Activated CD4-positive, alpha-beta T cell treated with anti-CD3 and anti-CD28 coated beads, Interleukin-2, Interleukin-4, amounts not matched to agents 100 ng/mL and 50 ng/mL, durations not matched to agents 16 hours and 8 hours (primary cell): ENCODE measurements at regions not wholly inside any gene's neighbourhood (a gene's known extent, or its start where the extent isn't known, plus 50 kb on each side); places are given as distances from the start of the nearest gene placed in this dataset.

Experiments used
- DNase-seq: peaks from one replicate; pipeline ENCODE4 v3.0.0-alpha.2; 2020; ENCODE audit warnings: low spot score

GRCh38 chr10:3691482-3691881 is 93.5 kb downstream of the KLF6 start:
- DNase-seq, result no peak

DNA sequence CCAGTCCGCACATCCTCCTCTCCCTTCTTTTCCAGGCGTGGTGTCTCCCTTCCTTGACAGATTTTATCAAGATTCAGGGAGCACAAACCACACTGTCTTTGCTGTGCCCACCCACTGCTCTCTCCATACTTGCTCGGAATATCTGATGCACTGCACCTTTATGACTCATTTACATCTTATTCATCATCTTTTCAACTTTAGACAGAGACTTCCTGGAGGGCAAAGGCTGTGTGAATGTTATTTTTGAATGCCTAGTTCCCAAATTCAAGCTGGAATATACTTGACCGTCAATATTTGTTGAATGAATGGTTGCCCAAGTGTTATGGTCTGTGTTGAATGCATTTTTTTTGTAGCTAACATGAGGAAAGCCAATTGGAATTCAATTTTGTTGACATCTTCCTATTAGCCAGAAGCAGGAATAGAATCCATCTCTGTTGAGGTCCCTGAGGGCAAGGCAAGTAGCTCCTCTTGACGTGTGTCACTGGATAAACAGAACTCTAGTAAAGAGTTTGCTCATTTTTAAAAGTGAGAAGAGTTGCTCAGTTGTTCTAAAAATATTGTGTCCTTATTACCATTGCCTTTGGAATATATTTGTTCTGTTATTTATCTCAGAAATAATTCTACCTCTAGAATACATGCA is 95.0 kb downstream of the KLF6 start:
- DNase-seq, result no peak

DNA sequence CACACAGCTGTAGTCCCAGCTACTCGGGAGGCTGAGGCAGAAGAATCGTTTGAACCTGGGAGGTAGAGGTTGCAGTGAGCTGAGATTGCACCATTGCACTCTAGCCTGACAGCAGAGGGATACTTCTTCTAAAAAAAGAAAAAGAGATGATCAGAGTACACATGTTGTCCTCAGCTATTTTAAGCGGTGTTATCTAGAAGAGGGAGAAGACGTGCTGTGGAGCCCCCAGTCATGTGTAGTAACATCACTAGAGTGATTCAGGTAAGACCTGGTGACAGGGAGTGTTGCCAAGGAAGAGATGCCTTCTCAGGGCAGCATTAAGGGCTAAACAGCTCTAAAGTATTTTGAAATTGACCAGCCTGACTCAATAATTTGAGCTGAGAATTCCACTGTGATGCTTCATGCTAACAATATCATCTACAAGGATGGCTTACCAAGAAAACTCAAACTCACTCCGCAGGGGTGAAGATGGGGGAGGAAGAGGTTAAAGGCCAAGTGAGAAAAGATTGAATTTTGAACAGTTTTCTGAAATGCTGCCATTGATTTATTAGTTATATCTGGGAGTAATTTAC is 97.4 kb downstream of the KLF6 start:
- no peak for DNase-seq

DNA sequence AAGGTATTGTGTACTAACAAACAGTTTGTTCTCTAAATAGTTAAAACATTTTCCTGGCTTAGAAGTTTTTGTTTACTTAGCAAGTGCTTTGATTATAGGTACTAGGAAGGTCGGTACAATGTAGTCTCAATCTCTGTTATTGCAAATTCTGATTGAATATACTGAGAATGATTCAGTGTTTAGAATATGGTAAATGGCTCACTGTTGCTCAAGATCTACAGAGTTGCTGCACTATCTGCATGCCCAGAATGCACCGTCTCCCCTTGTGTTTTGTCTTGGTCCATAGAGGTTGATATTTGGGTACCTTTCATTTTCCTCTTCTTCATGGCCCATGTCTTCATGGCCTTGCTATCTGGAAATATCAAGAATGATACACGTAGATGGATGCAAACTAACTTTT is 99.6 kb downstream of the KLF6 start:
- DNase-seq, result no peak

- peak; percentile 17 for DNase-seq
Observed at GRCh38 chr10:3684891-3685290, 100.1 kb downstream of the KLF6 start.

DNA sequence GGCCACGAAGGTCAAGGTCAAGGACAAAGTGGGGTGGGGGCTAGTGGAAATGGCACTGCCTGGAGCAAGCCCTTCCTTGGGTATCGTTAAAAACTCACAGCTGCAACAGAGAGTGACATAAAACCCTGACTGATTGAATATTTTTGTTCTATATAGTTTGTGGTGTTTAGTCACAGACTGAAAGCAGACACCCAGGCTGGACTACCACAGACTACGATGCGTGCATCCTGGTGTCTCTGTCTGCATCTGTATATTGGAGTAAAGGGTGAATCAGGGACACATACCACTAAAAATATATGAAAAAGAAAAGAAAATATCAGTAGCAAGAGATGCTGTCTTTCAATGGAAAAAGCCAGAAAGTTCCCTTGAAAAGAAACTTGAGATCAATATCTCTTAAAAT is 101.4 kb downstream of the KLF6 start:
- no peak for DNase-seq

DNA sequence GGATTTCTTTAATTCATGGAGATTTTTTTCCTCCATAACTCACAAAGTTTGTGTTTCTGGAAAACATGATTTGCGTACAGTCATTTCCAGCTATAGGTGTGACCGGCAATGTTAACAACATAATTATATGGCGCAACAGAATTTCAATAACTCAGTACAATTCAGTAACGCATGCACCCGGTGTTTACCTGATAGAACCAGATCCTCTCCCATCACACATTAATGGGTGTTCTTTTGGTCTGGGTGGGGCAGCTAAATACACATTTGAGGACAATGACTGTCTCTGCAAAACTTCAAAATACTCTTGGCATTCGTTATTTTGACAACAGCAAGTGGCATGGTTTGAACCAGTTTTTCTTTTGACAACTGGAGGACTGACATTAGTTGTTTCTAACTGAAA is 102.3 kb downstream of the KLF6 start:
- DNase-seq, result no peak

DNA sequence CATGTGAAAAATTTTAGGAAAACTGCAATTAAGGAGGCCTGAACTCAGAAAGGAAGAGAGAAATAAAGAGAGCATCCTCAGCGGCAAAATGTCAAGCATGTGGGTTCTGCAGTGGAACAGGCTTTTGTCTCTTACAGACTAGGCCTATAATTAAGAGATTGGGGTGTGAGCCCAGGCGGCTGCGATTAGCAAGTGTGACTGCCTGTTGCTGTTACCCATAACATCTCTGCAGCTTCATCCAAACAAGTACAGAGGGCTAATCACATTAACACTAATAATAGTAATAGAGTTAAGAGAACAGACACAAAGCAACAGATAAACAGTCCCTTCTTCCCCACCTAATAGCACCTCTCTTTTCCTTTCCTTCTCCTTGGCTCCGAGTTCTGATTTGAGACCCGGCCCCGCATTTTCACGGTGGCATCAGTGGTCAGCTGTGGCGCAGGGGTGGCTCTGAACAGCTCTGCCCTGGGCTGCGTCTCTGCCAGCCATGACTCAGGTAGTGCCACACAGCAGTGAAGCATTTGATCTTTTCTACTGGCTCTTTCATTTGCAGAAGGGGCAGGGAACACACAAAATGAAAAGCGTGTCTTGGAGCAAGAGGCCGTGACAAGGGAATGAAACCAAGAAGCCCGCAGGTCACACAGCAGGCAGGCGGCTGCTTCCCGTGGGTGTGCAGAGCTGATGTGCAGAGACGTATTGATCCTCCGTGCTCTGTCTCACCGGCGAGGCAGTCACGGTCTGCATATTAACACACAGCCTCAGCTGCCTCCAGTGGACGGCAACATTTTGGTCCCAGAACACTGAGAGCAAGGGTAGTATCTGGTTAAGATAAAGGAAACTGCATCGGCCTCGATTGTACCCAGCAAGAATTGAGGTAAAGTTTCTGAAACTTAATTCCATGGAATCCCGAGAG is 103.1 kb downstream of the KLF6 start:
- no peak for DNase-seq

DNA sequence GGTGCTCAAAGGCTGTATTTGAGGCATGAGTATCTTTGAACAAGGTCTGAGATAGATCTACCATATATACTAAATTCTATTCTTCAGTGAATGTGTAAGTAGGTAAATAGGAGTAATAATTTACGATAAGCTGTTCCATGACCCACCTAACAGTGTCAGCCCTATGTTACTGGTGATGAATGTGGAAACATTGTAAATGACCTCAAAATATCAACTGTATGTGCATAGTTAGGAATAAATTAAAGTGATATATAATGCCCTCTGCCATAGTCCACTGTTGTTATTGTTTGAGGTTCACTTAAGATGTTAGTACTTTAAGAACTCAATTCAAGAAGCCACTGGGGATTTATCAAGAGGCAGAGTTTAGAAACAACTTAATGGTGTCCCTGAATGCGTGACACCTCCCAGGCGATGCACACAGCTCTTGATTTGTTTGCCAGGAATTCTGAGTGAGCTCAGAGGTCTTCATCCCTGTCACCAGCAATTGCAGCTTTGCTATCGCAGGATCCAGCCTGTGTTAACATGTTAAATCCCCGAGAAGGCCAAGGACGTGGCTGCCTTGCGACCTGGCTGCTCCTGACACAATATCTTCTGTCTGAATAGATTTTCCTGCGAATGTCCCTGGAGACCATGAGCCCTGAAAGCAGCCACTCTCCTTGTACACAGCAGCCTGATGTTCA is 104.9 kb downstream of the KLF6 start:
- no peak for DNase-seq

DNA sequence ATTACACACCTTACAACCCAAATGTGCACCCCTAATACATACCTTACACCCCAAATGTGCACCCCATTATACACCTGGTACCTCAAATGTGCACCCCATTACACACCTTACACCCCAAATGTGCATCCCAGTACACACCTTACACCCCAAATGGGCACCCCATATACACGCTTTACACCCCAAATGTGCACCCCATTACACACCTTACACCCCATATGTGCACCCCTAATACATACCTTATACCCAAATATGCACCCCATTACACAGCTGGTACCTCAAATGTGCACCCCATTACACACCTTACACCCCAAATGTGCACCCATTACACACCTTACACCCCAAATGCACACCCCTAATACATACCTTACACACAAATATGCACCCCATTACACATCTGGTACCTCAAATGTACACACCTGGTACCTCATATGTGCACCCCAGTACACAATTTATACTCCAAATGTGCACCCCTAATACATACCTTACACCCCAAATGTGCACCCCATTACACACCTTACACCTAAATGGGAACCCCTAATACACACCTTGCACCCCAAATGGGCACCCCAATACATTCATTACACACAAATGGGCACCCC is 106.3 kb downstream of the KLF6 start:
- no peak for DNase-seq

DNA sequence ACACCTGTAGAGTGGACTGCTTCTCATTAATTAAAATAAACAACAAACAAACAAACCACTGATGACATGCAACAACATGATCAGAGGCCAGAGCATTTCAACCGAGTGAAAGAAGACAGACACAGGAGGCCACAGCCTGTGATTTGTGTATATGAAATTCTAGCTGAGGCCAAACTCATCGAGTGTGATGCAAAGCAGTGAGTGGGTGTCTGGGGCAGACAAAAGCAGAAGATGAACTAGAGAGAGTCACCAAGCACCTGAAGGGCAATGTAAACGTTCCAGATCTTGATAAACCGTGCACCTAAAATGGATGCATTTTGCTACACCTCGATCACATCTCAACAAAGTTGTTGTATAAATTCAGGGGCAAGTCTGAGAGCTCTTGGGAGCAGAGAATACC is 108.4 kb downstream of the KLF6 start:
- DNase-seq, result no peak

- DNase-seq, result no peak
Observed at GRCh38 chr10:3672220-3672619, 112.8 kb downstream of the KLF6 start.

DNA sequence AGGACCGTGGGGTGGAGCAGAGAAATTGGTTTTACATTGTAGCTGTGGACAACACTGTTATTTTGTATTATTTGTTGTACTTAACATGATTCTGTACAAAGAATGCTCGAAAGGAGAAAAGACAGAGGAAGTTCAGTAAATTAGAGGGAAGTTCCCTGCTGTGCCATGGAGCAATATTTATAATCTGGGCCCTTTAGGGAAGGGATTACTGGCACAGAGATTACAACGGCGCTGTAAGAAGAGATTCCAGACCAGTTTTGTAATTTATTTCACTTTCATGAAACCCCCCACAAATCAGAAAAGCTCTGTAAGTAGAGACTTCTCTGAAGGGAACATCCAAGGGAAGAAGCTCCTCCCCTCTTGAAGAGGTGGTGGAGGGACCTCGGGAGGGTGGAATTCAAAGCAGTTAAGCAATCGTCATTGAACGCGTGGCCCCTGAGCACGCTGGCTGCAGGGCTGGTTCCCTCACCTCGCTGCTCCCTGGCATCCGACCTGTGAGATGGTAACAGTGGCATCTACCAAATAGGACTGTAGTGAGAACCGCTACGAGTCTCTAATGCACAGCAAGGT is 113.5 kb downstream of the KLF6 start:
- no peak for DNase-seq

- no peak for DNase-seq
Observed at GRCh38 chr10:3668966-3669330, 116.1 kb downstream of the KLF6 start.

DNA sequence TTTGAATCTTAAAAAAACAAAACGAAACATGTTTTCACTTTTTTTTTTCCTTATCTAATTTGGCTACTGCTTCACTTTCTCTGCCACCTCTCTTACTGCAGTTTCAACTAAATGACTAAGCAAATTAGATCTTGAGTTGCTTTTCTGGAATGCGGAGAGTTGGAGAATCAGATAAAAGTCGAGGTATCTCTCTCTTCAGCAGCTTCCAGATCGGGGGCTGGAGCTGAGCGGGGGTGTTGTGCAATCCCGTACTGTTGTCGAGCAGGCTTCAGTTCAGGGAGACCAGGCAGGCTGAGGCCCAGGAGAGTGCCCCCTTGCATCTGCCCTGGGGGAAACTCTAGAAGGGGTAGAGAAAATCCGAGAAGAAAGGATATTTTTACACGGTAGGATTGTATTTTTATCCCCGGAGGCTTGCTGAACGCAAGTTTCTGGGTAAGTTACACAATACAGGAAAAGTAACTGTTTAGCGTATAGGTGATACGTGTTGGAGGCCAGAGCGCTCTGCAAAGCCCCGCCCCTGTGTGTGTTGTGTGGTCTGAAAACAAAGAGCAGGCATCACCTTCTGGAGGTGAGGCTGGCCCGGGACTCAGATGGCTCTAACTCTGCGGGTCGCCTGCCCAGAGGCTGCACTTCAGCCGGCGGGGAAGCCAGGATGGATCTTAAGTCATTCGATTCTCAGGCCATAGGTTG is 116.6 kb downstream of the KLF6 start:
- peak; percentile 58 for DNase-seq

DNA sequence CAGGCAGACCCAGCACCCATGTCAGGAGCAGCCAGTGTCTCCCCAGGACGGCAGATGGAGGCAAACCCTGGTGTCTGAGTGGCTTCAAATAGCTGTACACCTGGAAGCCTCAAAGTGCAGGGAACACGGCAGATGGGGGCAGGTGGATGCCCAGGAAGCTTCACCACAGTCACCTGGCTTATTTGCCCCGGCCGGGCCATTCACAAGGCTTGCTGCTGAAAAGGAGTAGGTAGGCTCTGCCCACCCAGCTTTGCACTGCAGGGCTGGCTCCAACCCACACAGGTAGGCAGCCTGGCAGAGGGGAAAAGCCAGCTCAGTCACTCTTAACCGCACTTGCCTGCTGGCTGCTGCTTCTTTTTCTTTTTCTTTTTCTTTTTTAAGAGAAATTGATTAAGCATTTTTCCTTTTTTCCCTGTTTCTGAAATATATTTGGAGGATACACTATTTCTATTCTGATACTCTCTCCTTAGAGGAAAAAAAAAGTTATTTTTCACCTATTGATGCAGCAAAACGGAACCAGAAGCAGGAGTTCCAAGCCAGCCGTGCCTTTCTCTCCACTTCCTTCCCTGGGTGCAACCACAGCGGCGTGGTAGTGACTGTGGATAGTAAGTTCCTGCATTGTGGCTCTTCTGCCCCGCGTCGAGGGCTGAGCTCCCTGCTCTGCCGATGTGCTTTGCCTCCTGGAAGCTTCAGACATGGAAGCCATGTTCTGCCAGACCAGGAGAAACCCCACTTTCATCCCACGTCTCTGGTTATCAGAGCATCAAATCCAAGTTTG is 118.3 kb downstream of the KLF6 start:
- DNase-seq, result peak; percentile 22

DNA sequence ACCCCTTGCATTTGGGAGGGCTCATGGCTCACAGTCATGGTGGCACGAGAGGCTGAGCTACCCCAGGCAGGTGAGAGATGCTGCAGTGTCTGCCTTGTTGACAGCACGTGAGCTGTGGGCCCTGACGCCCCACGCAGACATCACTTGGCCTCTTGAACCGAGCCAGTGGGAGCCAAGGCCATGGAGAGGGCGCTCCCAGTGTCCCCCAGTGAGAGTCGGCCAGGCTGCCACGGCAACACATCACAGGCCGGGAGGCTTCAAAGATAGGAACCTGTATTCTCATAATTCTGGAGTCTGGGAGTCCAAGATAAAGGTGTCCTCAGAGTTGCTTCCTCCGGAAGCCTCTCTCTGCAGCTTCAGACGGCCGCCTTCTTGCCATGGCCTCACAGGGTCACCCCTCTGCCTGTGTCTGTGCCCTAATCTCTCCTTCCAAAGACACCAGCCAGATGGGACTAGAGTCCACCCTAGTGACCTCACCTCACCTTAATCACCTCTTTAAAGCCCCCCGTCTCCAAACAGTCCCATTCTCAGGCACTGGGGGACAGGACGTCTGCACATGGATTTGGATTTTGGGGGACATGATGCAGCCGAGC is 119.6 kb downstream of the KLF6 start:
- no peak for DNase-seq

DNA sequence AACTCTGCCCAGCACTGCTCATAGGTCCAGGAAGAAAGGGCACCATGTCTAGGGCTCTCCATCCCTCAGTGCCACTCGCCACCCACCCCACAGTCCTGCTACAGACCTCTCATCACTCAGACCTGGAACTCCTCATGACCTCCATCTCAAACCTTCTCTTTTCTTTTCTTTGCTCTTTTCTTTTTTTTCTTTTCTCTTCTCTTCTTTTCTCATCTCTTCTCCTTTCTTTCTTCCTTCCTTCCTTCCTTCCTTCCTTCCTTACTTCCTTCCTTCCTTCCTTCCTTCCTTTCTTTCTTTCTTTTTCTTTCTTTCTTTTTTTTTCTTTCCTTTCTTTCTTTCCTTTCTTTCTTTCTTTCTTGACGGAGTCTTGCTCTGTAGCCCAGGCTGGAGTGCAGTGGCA is 122.2 kb downstream of the KLF6 start:
- DNase-seq, result no peak

DNA sequence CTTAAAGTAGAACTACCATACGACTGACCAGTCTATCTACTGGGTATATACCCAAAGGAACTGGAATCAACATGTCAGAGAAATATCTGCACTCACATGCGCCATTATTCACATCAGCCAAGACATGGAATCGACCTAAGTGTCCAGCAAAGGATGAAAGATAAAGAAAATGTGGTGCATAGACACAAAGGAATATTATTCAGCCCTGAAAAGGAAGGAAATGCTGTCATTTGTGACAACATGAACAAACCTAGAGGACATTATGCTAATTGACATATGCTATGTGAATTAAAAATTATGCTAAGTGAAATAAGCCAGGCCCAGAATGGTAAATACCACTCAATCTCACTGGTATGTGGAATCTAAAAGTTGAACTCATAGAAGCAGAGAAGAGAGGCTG is 123.7 kb downstream of the KLF6 start:
- DNase-seq, result no peak

GRCh38 chr10:3660753-3661152 is 124.3 kb downstream of the KLF6 start:
- DNase-seq, result no peak
